ENCODE measurements at regions not wholly inside any gene's neighbourhood (a gene's known extent, or its start where the extent isn't known, plus 50 kb on each side); places are given as distances from the start of the nearest gene placed in this dataset.

DNA sequence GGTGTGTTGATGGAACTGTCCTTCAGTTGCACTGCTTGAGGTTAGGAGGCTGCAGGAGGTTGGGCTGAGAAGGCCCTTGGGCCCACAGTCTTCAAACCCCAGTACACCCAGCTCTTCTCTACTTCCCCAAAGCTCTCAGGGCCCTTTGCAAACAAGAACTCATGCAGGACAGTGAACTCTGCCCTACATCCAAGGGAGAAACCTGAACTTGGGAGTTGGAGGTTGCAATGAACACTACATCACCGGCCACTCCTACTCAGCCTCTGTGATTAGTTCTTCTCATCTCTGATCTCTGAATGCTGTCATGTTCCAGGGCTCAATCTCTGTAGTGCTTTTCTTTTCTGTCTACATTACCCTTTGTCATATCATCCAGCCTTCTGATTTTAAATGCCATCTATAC is 148.5 kb upstream of the PDE7B start:
- Histone ChIP-seq H3K27me3 (no peaks in the 10 kb centered on the region), H3K4me1 (no peaks in the 10 kb centered on the region), H3K4me3 (no peak overlapping the region), H3K36me3 (no peaks in the 10 kb centered on the region), H3K9me3 (no peaks in the 10 kb centered on the region), H3K27ac (no peak overlapping the region)
- intact Hi-C loops (cut with DNase I; ENCODE audit: low total_unique reads) = no loop called here
- no peak for DNase-seq (ENCODE audit: low spot score in 2 of 2)
- TF ChIP-seq POLR2AphosphoS5 (IDR thresholded peaks at IDR 0.05) = no peak
- TF ChIP-seq POLR2A (IDR thresholded peaks at IDR 0.05) = no peak
- TF ChIP-seq, protein P1, sequence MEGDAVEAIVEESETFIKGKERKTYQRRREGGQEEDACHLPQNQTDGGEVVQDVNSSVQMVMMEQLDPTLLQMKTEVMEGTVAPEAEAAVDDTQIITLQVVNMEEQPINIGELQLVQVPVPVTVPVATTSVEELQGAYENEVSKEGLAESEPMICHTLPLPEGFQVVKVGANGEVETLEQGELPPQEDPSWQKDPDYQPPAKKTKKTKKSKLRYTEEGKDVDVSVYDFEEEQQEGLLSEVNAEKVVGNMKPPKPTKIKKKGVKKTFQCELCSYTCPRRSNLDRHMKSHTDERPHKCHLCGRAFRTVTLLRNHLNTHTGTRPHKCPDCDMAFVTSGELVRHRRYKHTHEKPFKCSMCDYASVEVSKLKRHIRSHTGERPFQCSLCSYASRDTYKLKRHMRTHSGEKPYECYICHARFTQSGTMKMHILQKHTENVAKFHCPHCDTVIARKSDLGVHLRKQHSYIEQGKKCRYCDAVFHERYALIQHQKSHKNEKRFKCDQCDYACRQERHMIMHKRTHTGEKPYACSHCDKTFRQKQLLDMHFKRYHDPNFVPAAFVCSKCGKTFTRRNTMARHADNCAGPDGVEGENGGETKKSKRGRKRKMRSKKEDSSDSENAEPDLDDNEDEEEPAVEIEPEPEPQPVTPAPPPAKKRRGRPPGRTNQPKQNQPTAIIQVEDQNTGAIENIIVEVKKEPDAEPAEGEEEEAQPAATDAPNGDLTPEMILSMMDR (IDR thresholded peaks at IDR 0.05) = no peak

DNA sequence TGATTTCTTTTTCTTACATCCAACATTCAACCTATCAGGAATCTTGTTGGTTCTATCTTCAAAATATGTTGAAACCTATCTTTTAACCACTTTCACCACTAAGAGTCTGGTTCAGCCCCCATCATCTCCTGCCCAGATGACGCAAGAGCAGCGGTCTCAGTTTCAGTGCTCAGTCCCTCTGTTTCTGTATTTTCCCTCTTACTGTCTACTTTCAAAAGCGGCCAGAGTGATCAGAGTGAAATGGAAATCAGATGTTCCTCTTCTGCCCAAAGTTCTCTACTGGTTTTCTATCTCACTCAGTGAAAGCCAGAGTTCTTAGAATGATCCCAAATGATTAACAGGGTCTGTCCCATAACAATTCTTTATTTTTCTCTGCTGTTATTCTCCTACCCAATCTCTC is 147.9 kb upstream of the PDE7B start:
- intact Hi-C loops (cut with DNase I; ENCODE audit: low total_unique reads) = no loop called here

DNA sequence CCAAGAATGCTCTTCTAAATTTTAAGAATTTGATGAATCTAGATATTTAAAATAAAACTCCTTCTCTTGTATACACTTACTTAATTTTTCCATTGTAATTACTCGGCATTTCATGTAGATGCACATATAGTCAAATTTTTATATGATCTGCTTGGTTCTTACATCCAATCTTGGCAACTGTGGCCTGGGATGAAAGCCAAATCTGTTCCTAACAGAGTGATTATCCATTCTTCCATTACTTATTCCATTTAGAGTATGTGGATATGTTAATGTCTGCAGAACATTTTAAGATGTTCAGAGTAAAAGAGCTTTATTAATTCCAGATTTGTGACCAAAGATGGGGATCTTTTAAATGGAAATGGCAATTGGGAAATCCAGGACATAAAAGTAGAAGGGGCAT is 144.1 kb upstream of the PDE7B start:
- Histone ChIP-seq H3K4me3 (no peak overlapping the region), H3K4me1 (no peaks in the 10 kb centered on the region), H3K27ac (no peak overlapping the region), H3K9me3 (no peaks in the 10 kb centered on the region), H3K36me3 (no peaks in the 10 kb centered on the region), H3K27me3 (no peaks in the 10 kb centered on the region)
- TF ChIP-seq, protein P1 (IDR thresholded peaks at IDR 0.05) = no peak
- no peak for TF ChIP-seq POLR2AphosphoS5 (IDR thresholded peaks at IDR 0.05)
- no peak for TF ChIP-seq POLR2A (IDR thresholded peaks at IDR 0.05)
- intact Hi-C loops (cut with DNase I; ENCODE audit: low total_unique reads) = no loop called here
- DNase-seq (ENCODE audit: low spot score in 2 of 2) = no peak

More for the DNA sequence above, 147.9 kb upstream of the PDE7B start:
- no peak overlapping the region for H3K27ac ChIP-seq
- H3K4me3 ChIP-seq = no peak overlapping the region
- no peaks in the 10 kb centered on the region for H3K36me3 ChIP-seq
- H3K9me3 ChIP-seq = no peaks in the 10 kb centered on the region
- H3K4me1 ChIP-seq = no peaks in the 10 kb centered on the region
- H3K27me3 ChIP-seq = no peaks in the 10 kb centered on the region
- no peak for DNase-seq (ENCODE audit: low spot score in 2 of 2)
- TF ChIP-seq POLR2A (IDR thresholded peaks at IDR 0.05) (no peak), POLR2AphosphoS5 (IDR thresholded peaks at IDR 0.05) (no peak)
- TF ChIP-seq, protein P1 (IDR thresholded peaks at IDR 0.05) = no peak

DNA sequence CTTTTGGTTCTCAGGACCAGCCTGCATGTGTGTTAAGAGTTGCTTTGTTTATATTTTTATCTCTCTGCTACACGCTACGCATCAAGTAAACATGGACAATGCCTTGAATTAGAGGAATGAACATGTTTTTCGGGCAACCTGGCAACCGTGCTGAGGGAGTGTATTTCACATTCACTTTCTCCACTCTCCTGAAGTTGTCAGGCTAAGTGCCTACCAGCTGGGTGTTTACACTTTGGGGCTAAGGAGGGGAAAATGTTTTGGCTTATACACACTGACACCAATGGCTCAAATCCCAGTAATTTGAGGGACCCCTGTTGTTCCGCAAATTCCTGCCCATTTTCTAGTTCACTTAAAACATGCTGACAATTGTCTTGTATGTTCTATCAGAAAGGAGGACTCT is 141.5 kb upstream of the PDE7B start:
- no peaks in the 10 kb centered on the region for H3K4me1 ChIP-seq
- H3K4me3 ChIP-seq = no peak overlapping the region
- no peaks in the 10 kb centered on the region for H3K9me3 ChIP-seq
- intact Hi-C loops (cut with DNase I; ENCODE audit: low total_unique reads) = no loop called here
- no peak for TF ChIP-seq POLR2AphosphoS5 (IDR thresholded peaks at IDR 0.05)
- TF ChIP-seq, protein P1 (IDR thresholded peaks at IDR 0.05) = no peak
- TF ChIP-seq POLR2A (IDR thresholded peaks at IDR 0.05) = no peak
- H3K27me3 ChIP-seq = no peaks in the 10 kb centered on the region
- no peaks in the 10 kb centered on the region for H3K36me3 ChIP-seq
- DNase-seq (ENCODE audit: low spot score in 2 of 2) = no peak
- H3K27ac ChIP-seq = no peak overlapping the region

GRCh38 chr6:135722190-135722589 is 129.3 kb upstream of the PDE7B start:
- Histone ChIP-seq H3K27me3 (no peaks in the 10 kb centered on the region), H3K4me3 (no peak overlapping the region), H3K27ac (no peak overlapping the region), H3K4me1 (no peaks in the 10 kb centered on the region), H3K9me3 (peaks cover 6 to 31% of the 10 kb centered on the region in 2 donors), H3K36me3 (no peaks in the 10 kb centered on the region)
- TF ChIP-seq, protein P1 (IDR thresholded peaks at IDR 0.05) = no peak
- TF ChIP-seq POLR2AphosphoS5 (IDR thresholded peaks at IDR 0.05) (no peak), POLR2A (IDR thresholded peaks at IDR 0.05) (no peak)
- intact Hi-C loops (cut with DNase I; ENCODE audit: low total_unique reads) = no loop called here
- DNase-seq (ENCODE audit: low spot score in 2 of 2) = no peak

Data from breast epithelium (tissue), 4 donors.